ENCODE measurements at regions not wholly inside any gene's neighbourhood (a gene's known extent, or its start where the extent isn't known, plus 50 kb on each side); places are given as distances from the start of the nearest gene placed in this dataset.
A peak's percentile ranks its signal among the peaks of the same experiment; 100 is the strongest.

GRCh38 chr2:181771356-181771755 is 91.0 kb upstream of the NEUROD1 start:
- no peak for DNase-seq

GRCh38 chr2:181772334-181772733 is 92.0 kb upstream of the NEUROD1 start:
- no peak for DNase-seq

- DNase-seq, result no peak
Measured at GRCh38 chr2:181772777-181773176, 92.5 kb upstream of the NEUROD1 start.

- no peak for DNase-seq
Measured at GRCh38 chr2:181774685-181775084, 94.4 kb upstream of the NEUROD1 start.

- no peak for DNase-seq
Measured at GRCh38 chr2:181776336-181776735, 96.0 kb upstream of the NEUROD1 start.

- DNase-seq, result no peak
Measured at GRCh38 chr2:181777734-181778133, 97.4 kb upstream of the NEUROD1 start.

GRCh38 chr2:181778621-181779201 is 98.4 kb upstream of the NEUROD1 start:
- no peak for DNase-seq

- DNase-seq, result no peak
Measured at GRCh38 chr2:181779288-181780021, 99.1 kb upstream of the NEUROD1 start.

- peak; percentile 14 for DNase-seq
Measured at GRCh38 chr2:181780047-181780651, 99.8 kb upstream of the NEUROD1 start.

- DNase-seq, result no peak
Measured at GRCh38 chr2:181780657-181781056, 100.3 kb upstream of the NEUROD1 start.

GRCh38 chr2:181781078-181781786 is 100.9 kb upstream of the NEUROD1 start:
- no peak for DNase-seq

GRCh38 chr2:181782660-181783059 is 102.3 kb upstream of the NEUROD1 start:
- DNase-seq, result no peak

GRCh38 chr2:181784556-181784955 is 104.2 kb upstream of the NEUROD1 start:
- no peak for DNase-seq

GRCh38 chr2:181785691-181786344 is 105.5 kb upstream of the NEUROD1 start:
- DNase-seq, result no peak

GRCh38 chr2:181786371-181787228 is 104.9 kb upstream of the ITPRID2 start:
- DNase-seq, result no peak

- no peak for DNase-seq
Measured at GRCh38 chr2:181787310-181788048, 104.1 kb upstream of the ITPRID2 start.

GRCh38 chr2:181788897-181789555 is 102.5 kb upstream of the ITPRID2 start:
- no peak for DNase-seq

GRCh38 chr2:181789827-181790448 is 101.6 kb upstream of the ITPRID2 start:
- no peak for DNase-seq

GRCh38 chr2:181790716-181791649 is 100.5 kb upstream of the ITPRID2 start:
- DNase-seq, result no peak
